ENCODE measurements at regions not wholly inside any gene's neighbourhood (a gene's known extent, or its start where the extent isn't known, plus 50 kb on each side); places are given as distances from the start of the nearest gene placed in this dataset.

DNA sequence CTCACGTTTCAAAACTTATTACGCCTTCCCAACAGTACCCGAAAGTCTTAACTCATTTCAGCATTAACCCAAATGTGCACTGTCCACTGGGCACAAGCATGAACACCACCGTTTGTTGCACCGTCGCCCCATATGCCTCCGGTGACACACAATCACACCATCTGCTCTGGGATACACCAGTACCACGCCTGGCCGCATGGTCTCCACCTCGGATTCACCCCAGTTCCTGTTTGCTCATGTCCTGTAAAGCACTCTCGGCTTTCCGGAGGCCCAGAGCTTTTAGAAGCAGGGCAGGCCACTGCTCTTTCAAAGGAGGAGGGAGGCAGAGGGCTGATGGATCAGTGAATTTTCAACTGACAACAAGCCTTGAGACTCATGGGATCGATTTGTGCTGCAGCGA is 1570.0 kb upstream of the DEFB115 start:
- Histone ChIP-seq H3K9me3 (no peaks in the 10 kb centered on the region), H3K4me1 (no peaks in the 10 kb centered on the region), H3K27ac (no peak overlapping the region), H3K36me3 (no peaks in the 10 kb centered on the region), H3K27me3 (no peaks in the 10 kb centered on the region), H3K4me3 (no peak overlapping the region)
- 81 to 82% methylated on average over 4 to 12 of the region's 14 CpGs for WGBS, 2 donors (ENCODE audit: low coverage in 1 of 2)
- no peak for ATAC-seq
- TF ChIP-seq POLR2AphosphoS5 (IDR thresholded peaks at IDR 0.05) (no peak), EP300 (IDR thresholded peaks at IDR 0.05) (no peak), POLR2A (IDR thresholded peaks at IDR 0.05) (no peak)
- TF ChIP-seq, protein P1, sequence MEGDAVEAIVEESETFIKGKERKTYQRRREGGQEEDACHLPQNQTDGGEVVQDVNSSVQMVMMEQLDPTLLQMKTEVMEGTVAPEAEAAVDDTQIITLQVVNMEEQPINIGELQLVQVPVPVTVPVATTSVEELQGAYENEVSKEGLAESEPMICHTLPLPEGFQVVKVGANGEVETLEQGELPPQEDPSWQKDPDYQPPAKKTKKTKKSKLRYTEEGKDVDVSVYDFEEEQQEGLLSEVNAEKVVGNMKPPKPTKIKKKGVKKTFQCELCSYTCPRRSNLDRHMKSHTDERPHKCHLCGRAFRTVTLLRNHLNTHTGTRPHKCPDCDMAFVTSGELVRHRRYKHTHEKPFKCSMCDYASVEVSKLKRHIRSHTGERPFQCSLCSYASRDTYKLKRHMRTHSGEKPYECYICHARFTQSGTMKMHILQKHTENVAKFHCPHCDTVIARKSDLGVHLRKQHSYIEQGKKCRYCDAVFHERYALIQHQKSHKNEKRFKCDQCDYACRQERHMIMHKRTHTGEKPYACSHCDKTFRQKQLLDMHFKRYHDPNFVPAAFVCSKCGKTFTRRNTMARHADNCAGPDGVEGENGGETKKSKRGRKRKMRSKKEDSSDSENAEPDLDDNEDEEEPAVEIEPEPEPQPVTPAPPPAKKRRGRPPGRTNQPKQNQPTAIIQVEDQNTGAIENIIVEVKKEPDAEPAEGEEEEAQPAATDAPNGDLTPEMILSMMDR (IDR thresholded peaks at IDR 0.05): no peak

DNA sequence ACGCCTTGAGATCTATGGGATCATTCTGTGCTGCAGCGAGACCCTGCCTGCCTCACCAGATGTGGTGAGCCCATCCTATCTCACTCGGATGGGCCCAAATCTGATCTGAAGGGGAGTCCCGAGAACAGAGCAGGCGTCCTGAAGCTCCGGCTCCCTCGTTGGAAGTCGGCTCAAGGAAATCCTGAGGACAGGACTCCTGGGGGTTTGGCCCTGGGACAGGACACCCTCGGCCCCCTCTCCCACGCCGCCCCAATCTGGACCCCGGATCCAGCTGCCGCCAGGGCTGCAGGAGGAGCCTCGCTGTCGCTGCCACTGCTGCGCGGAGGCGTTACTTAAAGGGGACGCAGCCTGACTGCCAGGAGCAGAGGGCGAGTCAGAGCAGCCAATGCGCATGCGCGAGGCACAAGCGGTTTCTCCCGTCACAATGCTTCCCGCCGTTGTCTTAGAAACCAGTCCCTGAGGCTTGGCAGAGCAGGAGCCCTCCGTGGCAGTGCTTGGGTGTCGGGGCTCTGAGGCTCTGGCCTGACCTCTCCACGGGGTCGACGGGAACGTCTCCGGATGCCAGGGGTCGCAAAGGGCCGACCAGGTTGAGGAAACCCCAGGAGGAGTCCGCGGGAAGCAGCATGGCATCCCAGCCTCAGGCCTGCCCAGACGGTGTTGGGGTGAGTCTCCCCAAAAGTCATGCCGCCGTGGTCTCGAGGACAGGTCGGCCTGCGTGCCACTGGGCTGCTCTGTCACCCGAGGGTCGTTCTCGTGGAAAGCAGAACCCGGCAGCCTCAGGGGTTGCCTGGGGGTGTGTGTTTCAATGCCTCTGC is 1567.8 kb upstream of the DEFB115 start:
- Histone ChIP-seq H3K4me1 (no peaks in the 10 kb centered on the region), H3K27ac (no peak overlapping the region), H3K4me3 (peak overlapping the region in 1 of 2 donors; percentile 33), H3K27me3 (no peaks in the 10 kb centered on the region), H3K36me3 (no peaks in the 10 kb centered on the region), H3K9me3 (no peaks in the 10 kb centered on the region)
- no peak for ATAC-seq
- WGBS, 2 donors (ENCODE audit: low coverage in 1 of 2): 60 to 71% methylated on average over 1 to 11 of the region's 48 CpGs
- TF ChIP-seq POLR2AphosphoS5 (IDR thresholded peaks at IDR 0.05) (no peak), EP300 (IDR thresholded peaks at IDR 0.05) (no peak), POLR2A (IDR thresholded peaks at IDR 0.05) (no peak)
- TF ChIP-seq, protein P1 (IDR thresholded peaks at IDR 0.05): no peak

DNA sequence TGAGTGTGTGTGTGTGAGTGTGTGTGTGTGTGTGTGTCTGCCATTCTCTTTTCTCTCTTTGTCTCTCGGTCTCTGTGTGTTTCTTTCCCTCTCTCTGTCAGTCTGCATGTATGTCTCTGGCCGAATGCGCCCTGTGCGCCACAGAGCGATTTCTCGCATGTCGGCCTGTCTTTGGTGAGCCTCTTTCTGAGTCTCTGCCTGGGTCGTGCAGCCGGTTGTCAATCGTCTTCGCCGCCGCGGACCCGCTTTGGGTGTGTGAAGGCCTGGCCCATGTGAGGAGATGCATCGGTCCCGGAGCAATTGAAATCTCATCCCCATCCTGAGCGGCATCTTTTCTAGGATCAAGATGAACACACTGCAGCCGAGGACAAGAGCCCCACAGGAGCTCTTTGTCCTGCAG is 1567.2 kb upstream of the DEFB115 start:
- Histone ChIP-seq H3K4me3 (no peak overlapping the region), H3K4me1 (no peaks in the 10 kb centered on the region), H3K27ac (no peak overlapping the region), H3K27me3 (no peaks in the 10 kb centered on the region), H3K9me3 (no peaks in the 10 kb centered on the region), H3K36me3 (no peaks in the 10 kb centered on the region)
- no peak for ATAC-seq
- WGBS, 2 donors (ENCODE audit: low coverage in 1 of 2): 87% methylated on average over 14 of the region's 19 CpGs; no CpG with 5 or more reads in 1 of the 2 donors
- TF ChIP-seq POLR2A (IDR thresholded peaks at IDR 0.05) (no peak), EP300 (IDR thresholded peaks at IDR 0.05) (no peak), POLR2AphosphoS5 (IDR thresholded peaks at IDR 0.05) (no peak)
- TF ChIP-seq, protein P1 (IDR thresholded peaks at IDR 0.05): no peak

DNA sequence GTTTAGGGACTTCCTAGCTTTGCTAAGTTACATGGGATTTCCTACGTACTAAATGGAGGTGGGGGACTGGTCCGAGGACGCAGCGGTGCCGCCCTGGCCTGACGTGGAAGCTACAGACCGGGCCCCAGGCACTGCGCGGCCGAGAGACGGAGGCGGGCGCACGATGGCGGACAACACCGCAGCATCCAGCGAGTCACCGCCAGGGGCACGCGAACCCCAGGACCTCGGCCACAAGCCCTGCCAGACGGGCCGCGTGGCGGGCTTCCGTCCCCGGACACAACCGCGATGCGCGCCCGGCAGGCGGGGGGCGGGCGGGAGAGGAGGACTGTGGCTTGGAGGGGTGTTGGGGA is 1516.9 kb upstream of the DEFB115 start:
- WGBS, 2 donors (ENCODE audit: low coverage in 1 of 2): 66% methylated on average over 12 of the region's 35 CpGs; no CpG with 5 or more reads in 1 of the 2 donors
- Histone ChIP-seq H3K27me3 (peaks cover 43% of the 10 kb centered on the region), H3K4me1 (no peaks in the 10 kb centered on the region), H3K36me3 (no peaks in the 10 kb centered on the region), H3K9me3 (peaks cover 0 to 83% (median 0%) of the 10 kb centered on the region in 3 donors), H3K4me3 (no peak overlapping the region), H3K27ac (no peak overlapping the region)
- TF ChIP-seq POLR2AphosphoS5 (IDR thresholded peaks at IDR 0.05): no peak
- no peak for TF ChIP-seq POLR2A (IDR thresholded peaks at IDR 0.05)
- TF ChIP-seq EP300 (IDR thresholded peaks at IDR 0.05): no peak
- TF ChIP-seq, protein P1 (IDR thresholded peaks at IDR 0.05): no peak
- no peak for ATAC-seq
